ENCODE measurements at regions not wholly inside any gene's neighbourhood (a gene's known extent, or its start where the extent isn't known, plus 50 kb on each side); places are given as distances from the start of the nearest gene placed in this dataset.

DNA sequence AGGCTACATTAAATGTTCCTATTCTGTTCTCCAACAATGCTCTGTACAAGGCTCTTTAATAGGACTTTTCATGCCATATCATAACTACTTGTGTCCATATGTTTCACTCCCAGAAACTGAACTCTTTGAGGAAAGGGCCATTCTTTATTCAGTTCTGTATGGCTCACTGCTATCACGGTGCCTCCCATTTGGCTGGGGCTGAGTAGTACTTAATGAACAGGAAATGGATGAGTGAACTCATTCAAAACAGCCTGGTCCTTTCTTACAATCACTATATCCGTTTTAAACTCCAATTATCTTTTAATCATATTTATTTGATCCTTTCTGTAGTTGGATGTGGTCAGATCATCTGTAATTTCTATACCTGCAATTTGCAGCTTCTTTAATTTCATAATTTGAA, 410.6 kb downstream of the TBC1D4 start:
- Histone ChIP-seq H3K27ac (no peak overlapping the region), H3K4me3 (IDR thresholded peaks at IDR 0.05; ENCODE audit: insufficient read depth, low read depth, low read length) (no peak overlapping the region), H3K27me3 (ENCODE audit: insufficient read depth, low read depth) (no peaks in the 10 kb centered on the region), H3K36me3 (ENCODE audit: insufficient read depth) (no peaks in the 10 kb centered on the region), H3K4me2 (no peak overlapping the region), H4K20me1 (ENCODE audit: insufficient read depth) (no peaks in the 10 kb centered on the region), H3K79me2 (ENCODE audit: insufficient read depth, low read depth) (no peaks in the 10 kb centered on the region), H3K4me1 (ENCODE audit: low read depth, poor library complexity, severe bottlenecking) (no peaks in the 10 kb centered on the region), H3K9ac (no peak overlapping the region), H2AFZ (ENCODE audit: low read depth) (no peak overlapping the region)
- TF ChIP-seq, protein P1, sequence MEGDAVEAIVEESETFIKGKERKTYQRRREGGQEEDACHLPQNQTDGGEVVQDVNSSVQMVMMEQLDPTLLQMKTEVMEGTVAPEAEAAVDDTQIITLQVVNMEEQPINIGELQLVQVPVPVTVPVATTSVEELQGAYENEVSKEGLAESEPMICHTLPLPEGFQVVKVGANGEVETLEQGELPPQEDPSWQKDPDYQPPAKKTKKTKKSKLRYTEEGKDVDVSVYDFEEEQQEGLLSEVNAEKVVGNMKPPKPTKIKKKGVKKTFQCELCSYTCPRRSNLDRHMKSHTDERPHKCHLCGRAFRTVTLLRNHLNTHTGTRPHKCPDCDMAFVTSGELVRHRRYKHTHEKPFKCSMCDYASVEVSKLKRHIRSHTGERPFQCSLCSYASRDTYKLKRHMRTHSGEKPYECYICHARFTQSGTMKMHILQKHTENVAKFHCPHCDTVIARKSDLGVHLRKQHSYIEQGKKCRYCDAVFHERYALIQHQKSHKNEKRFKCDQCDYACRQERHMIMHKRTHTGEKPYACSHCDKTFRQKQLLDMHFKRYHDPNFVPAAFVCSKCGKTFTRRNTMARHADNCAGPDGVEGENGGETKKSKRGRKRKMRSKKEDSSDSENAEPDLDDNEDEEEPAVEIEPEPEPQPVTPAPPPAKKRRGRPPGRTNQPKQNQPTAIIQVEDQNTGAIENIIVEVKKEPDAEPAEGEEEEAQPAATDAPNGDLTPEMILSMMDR (conservative IDR thresholded peaks at IDR 0.05; ENCODE audit: low read depth, low read length): no peak

DNA sequence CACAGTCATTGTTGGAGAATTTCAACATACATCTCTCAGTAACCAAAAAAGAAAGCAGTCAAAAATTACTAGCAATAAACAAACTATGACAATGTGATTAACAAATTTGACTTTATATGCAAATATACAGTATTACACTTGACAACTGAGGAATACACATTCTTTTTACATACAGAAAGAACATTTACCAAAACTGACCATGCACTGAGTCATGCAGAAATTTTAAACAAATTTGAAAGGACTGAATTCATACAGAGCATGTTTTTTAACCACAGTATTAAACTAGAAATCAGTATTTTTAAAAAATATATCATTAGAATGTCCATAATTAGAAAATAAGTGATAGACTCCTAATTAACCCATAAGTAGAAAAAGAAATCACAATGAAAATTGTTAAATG, 420.1 kb downstream of the TBC1D4 start:
- no peak overlapping the region for H2AFZ ChIP-seq (ENCODE audit: low read depth)
- no peak overlapping the region for H3K4me2 ChIP-seq
- H3K36me3 ChIP-seq (ENCODE audit: insufficient read depth): no peaks in the 10 kb centered on the region
- H3K4me1 ChIP-seq (ENCODE audit: low read depth, poor library complexity, severe bottlenecking): no peaks in the 10 kb centered on the region
- no peak overlapping the region for H3K27ac ChIP-seq
- no peak overlapping the region for H3K4me3 ChIP-seq (IDR thresholded peaks at IDR 0.05; ENCODE audit: insufficient read depth, low read depth, low read length)
- no peaks in the 10 kb centered on the region for H3K27me3 ChIP-seq (ENCODE audit: insufficient read depth, low read depth)
- no peaks in the 10 kb centered on the region for H3K79me2 ChIP-seq (ENCODE audit: insufficient read depth, low read depth)
- TF ChIP-seq, protein P1 (conservative IDR thresholded peaks at IDR 0.05; ENCODE audit: low read depth, low read length): no peak
- H4K20me1 ChIP-seq (ENCODE audit: insufficient read depth): no peaks in the 10 kb centered on the region
- no peak overlapping the region for H3K9ac ChIP-seq

DNA sequence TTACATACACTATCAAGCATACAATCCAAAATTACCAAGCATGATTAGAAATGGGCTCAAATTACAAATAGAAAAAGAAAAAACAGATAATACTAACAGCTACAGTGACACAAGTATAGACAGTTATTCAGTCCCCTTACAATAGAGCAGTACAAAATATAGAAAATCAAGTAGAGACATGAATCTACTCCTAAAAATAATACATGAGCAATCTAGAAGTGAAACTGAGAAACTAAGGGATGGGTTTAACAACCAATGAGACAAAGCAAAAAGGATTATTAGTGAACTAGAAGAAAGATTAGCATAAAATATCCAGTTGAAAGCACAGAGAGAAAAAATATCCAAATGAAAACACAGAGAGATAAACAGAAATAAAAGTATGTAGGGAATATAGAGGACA, 426.7 kb downstream of the TBC1D4 start:
- no peak overlapping the region for H2AFZ ChIP-seq (ENCODE audit: low read depth)
- H3K4me2 ChIP-seq: no peak overlapping the region
- TF ChIP-seq, protein P1 (conservative IDR thresholded peaks at IDR 0.05; ENCODE audit: low read depth, low read length): no peak
- H3K4me3 ChIP-seq (IDR thresholded peaks at IDR 0.05; ENCODE audit: insufficient read depth, low read depth, low read length): no peak overlapping the region
- no peaks in the 10 kb centered on the region for H4K20me1 ChIP-seq (ENCODE audit: insufficient read depth)
- H3K4me1 ChIP-seq (ENCODE audit: low read depth, poor library complexity, severe bottlenecking): no peaks in the 10 kb centered on the region
- H3K36me3 ChIP-seq (ENCODE audit: insufficient read depth): no peaks in the 10 kb centered on the region
- H3K9ac ChIP-seq: no peak overlapping the region
- H3K27me3 ChIP-seq (ENCODE audit: insufficient read depth, low read depth): no peaks in the 10 kb centered on the region
- H3K79me2 ChIP-seq (ENCODE audit: insufficient read depth, low read depth): no peaks in the 10 kb centered on the region
- H3K27ac ChIP-seq: no peak overlapping the region

DNA sequence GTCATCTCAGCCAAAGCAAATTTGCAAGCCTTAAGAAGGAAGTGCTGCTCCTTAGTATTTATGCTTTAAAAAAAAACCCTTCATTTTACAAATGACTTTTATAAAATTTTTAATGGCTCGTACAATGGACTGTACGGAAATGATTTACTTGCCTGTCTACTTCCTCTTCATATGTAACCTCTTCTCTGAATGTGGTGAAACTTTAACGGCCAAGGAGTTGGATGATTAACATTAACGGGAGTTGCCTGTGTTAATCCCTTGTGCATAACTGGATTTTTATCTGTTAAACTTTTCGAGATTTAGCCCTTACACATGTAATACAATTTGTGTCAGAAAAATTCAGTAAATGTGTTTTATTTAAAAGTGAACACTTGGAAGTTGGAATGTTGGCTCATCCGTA, 429.4 kb downstream of the TBC1D4 start:
- Histone ChIP-seq H3K27me3 (ENCODE audit: insufficient read depth, low read depth) (no peaks in the 10 kb centered on the region), H3K79me2 (ENCODE audit: insufficient read depth, low read depth) (no peaks in the 10 kb centered on the region), H3K4me3 (IDR thresholded peaks at IDR 0.05; ENCODE audit: insufficient read depth, low read depth, low read length) (no peak overlapping the region), H3K9ac (no peak overlapping the region), H3K4me2 (no peak overlapping the region), H3K36me3 (ENCODE audit: insufficient read depth) (no peaks in the 10 kb centered on the region), H4K20me1 (ENCODE audit: insufficient read depth) (no peaks in the 10 kb centered on the region), H3K27ac (no peak overlapping the region), H3K4me1 (ENCODE audit: low read depth, poor library complexity, severe bottlenecking) (no peaks in the 10 kb centered on the region), H2AFZ (ENCODE audit: low read depth) (no peak overlapping the region)
- TF ChIP-seq, protein P1 (conservative IDR thresholded peaks at IDR 0.05; ENCODE audit: low read depth, low read length): no peak

All from KMS-11 (cell line).